ENCODE measurements at regions not wholly inside any gene's neighbourhood (a gene's known extent, or its start where the extent isn't known, plus 50 kb on each side); places are given as distances from the start of the nearest gene placed in this dataset.

GRCh38 chr6:140811642-140812041 is 1321.1 kb upstream of the GJE1 start:
- no peak for TF ChIP-seq CTCF (IDR thresholded peaks at IDR 0.05; ENCODE audit: low read length)
- no peak for TF ChIP-seq EZH2 (optimal IDR thresholded peaks at IDR 0.05; ENCODE audit: low read depth, low read length)
